NCI-H2171 (cell line): ENCODE measurements at regions not wholly inside any gene's neighbourhood (a gene's known extent, or its start where the extent isn't known, plus 50 kb on each side); places are given as distances from the start of the nearest gene placed in this dataset.

Experiments
- DNase-seq: peaks from one replicate; lab custom pipeline; 2025; lab: John Stamatoyannopoulos, UW

DNA sequence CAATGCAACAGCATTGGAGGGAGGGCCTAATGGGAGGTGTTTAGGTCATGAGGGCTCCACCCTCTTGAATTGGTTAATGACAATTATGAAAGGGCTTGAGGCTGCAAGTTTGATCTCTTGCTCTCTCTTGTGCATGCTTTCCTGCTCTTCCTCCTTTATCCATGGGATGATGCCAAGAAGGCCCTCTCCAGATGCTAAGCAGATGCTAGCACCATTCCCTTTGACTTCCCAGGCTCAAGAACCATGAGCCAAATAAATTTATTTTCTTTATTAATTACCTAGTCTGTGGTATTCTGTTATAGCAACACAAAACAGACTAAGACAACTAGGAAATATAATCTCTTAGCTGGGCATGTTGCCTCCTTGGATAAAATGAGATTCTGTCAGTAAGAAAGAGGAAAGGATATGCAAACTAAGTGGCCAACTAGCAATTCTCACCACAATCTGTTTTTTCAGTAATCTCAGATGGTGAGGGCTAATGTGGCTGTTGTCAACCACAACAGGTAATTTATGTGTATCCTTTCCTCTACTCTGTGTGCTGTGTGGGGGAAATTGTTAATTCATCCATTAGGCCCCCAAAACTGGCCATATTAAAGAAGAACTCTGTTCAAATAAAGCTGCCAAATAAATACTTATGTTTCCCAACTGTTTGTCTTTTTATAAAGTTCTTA, 269.1 kb upstream of the CD180 start:
- no peak for DNase-seq

DNA sequence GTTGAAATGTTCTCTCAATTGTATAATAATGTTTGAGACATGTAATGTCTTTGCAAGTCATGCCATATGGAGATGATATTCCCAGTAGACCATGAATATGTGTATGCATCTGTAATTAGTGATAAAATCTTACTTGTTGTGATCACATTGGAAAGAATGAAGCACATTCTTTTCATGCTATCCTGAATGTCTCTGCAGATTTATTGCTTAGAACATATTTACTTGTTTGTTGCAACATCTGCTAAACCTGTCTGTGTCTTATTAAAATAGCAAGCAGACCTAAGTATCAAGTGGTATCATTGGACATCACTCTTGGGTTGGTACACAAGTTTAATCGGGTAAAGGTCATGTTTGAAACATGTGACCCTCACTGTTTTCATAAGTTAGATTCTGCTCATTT, 265.5 kb upstream of the CD180 start:
- DNase-seq: peak; percentile 22

DNA sequence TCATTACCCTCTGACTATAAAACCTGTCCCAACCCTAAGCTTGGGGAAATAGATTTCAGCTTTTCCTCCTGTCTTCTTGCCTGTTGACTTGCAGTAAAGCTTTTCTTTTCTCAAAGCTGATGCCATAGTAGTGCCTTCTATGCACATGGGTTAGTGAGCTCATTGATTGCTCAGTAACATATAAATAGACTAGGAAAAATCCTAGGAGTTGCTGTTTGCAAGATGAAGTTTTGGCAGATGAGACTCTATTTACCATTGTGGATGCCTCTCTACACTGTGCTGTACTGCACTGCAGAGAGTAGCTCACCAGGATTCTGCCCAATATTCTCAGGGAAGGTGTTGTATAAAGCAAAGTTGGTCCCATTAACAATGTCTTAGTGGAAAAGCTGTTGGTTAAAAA, 262.7 kb upstream of the CD180 start:
- DNase-seq: no peak

DNA sequence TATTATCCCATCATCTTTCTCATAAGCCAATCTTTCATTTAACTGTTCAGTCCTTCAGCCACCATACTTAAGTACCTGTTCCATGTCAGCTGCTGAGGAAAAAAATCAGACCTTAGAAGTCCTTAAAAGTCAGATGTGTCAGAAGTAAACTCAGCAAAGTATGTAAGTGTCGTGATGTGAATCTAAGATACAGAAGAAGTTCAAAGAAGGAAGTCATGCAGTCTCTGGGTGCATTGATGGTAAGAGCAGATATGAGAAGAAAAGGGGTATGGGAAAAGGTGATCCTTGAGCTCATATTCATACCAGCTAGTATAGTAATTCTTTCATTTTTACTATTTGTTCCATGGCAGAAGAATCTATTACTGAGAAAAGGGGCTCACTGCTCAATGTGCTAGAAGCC, 259.4 kb upstream of the CD180 start:
- no peak for DNase-seq

DNA sequence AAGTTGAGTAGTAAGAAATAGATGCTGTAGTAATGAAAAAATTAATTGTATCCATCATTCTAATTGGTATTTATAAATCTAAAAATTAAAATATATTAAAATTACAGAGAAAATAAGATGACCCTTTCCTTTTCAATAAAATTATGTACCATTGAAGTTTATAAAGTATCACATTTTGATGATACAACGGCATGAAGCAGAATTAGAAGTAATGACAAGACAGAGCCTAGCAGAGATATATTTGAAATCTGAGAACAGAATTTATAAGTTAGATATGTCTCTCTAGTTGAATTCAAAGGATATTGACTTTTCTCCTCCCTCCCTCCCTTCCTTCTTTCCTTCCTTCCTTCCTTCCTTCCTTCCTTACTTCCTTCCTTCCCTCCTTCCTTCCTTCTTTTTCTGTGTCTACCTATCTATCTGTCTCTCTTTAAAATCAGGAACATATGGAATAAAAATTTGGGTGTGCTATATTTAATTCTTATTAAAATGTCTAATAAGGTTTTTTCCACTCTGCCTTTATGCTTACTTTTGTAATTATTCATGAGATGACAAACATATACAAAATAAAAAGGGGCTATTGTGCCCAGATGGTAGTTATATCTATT, 258.5 kb upstream of the CD180 start:
- DNase-seq: no peak

DNA sequence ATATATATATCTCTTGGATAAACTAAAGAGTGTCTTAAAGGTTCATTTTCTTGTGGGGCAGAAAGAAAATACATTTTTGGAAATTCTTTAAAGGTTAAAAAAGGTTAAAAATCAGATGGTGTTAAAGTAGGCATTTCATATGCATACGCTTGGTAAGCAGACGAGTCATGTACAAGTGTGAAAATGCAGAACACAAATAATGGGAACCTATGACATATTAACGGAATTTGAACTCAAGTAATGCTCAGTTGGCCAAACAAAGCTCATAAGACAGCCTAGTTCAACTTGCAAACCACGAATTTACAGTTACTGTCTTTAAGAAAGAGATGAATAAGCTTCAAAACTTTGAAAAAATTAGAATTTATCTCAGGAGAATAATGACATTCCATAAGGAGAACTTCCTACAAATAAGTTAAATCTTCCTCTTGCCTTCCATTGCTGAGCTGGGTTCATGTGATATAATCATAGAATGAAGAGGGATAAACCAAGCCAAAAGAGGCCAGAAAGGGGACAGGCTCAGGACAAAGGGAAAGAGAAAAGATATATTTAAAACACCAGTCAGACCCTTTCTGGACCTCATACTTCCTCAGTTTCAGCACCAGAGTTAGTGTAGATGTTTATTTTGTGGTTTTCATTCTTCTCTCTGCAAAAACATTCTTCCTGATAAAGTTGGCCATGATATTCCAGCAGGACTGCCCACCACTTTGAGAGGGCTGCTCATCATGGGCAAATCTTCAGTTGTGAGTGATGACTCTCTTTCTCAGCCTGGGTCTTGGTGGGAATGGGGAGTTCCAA, 256.7 kb upstream of the CD180 start:
- no peak for DNase-seq

DNA sequence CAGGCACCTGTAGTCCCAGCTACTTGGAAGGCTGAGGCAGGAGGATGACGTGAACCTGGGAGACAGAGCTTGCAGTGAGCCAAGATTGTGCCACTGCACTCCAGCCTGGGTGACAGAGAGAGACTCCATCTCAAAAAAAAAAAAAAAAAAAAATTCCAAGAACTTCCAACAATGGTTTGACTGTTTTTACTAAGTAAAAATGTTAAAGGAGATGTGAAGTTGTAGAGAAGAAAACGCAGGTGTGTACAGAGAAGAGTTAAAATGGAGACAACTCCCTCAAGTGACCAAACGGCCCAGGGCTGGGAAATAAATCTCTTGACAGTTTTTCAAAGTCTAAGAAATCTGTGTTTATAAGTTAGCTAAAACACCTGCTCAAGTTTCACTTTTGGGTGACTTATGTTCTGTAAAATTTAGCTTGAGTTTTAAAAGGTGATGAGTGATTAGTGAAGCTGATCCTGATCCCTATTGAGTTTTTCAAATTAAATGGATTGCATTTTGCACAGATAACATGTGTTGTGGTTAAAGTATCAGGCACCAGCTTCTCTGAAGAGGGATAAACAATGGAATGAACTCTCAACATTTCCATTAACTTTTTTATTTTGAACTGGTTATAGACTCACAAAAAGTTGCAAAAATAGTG, 255.2 kb upstream of the CD180 start:
- no peak for DNase-seq

DNA sequence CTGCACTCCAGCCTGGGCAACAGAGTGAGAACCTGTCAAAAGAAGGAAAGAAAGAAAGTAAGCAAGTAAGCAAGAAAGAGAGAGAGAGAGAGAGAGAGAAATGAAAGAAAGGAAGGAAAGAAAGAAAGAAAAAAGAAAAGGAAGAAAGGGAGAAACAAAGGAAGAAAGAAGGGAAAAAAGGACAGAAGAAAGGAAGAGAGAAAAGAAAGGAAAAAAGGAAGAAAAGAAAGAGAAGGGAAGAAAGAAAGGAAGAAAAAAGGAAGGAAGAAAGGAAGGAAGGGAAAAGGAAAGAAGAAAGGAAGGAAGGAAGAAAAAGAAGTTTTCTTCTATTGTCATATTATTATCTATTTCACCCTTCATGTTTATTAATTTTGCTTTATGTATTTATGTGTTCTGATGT, 251.1 kb upstream of the CD180 start:
- no peak for DNase-seq

DNA sequence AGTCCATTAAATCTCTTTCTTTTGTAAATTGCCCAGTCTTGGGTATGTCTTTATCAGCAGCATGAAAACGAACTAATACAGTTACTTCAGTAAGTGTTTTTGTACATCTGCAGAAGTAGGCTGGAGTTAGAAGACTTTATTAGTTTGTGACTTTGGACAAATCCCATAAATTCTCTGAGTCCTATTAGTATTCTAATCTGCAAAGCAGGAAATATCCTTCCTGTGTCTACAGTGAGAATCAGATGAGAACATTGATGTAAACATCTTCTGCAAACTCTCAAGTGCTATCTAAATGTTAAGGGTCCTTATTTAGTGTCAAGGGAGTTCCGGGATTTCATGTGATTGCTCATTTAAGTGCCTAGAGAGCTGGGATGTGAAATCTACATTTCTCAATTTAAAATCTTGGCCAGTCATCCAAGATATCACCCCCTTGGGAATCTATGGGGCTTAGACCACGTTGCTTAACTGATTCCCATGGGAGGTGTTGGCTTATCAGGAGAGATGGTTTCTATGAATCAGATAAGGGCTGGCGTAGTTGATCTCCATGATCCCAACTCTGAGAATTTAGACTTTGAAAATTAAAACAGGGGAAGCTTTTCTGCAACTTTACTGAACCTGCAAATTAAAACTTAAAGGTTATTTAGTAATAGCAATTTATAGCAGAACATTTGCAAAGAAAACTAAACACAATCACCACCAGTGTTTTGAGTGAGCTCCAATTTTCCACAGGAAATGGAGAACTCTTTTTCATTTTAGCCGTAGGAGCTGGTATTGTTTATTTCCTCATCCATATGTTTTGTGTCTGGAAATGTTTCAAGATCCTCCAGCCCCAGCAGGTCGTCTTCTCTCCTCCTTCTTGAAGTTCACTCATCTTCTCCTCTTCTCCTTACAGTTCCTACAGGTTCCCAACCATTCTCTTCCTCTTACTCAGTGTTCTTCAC, 241.6 kb upstream of the CD180 start:
- no peak for DNase-seq

DNA sequence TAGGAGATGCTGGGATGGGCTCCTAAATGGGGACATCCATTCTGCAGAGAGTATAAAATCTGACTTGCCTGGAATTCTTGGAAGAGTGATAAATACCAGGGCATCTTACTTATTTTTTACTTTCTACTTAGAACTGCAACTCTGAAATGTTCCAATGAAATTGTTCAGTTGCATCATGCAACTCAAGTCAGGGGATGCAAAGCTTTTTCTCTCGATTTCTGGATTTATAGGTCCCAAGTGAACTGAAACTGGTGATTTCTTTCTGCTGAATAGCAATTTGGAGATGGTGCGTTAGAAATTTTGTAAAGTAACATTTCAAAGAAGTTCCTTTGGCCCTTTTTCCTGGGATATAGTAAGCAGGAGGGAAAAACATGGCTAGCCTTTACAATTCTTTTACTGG, 238.4 kb upstream of the CD180 start:
- DNase-seq: no peak

DNA sequence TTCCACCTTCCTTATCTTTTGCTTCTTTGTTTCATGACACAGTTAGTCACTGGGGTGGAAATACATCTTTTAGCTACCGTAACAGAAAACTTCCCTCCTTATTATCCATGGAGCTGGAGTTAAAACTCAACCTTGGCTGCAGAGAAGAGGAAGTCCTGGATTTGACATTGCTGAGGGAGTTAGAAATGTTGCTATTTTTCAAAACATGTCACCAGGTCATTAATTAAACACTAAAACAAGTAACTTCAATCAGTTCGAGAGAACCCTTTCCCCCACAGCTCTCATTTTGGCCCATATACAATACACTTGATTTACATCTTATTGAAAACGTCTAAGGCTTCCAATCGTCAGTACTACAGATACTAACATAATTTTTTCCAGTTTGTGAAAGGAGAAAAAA, 237.9 kb upstream of the CD180 start:
- no peak for DNase-seq

DNA sequence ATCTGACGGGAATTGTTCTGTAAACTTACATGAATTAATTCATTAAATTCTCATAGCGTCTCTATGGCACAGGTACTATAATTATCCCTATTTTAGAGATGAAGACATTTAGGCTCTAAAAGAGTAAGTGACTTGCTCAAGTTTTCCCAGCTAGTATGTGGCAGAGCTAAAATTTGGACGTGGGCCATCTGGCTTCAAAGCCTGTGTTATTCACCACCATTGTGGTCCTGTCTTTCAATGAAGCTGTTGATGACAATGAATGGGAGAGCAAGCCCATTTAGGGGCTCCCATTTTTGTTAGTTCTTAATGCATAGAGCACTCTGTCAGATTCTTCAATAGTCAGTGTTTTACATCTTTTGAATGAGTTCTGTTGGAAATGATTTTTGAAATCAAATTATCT, 236.0 kb upstream of the CD180 start:
- no peak for DNase-seq

DNA sequence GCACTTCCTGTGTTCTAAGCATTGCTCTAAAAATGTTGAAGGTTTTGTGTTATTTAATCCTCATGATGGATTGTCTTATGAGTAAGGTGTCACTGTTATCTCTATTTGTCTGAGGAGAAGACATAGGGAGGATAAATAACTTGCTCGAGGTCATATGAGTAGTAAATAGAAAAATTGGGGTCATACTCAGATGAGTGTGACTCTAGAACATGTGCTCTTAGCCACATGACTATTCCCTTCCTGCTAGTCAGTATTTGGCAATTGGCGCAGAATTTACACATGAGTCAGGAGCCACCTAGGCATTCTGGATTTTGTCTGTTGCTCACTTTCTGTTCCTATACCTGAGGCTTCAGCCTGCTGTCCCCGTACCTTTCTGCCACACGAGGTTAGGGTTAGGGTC, 234.6 kb upstream of the CD180 start:
- DNase-seq: no peak

DNA sequence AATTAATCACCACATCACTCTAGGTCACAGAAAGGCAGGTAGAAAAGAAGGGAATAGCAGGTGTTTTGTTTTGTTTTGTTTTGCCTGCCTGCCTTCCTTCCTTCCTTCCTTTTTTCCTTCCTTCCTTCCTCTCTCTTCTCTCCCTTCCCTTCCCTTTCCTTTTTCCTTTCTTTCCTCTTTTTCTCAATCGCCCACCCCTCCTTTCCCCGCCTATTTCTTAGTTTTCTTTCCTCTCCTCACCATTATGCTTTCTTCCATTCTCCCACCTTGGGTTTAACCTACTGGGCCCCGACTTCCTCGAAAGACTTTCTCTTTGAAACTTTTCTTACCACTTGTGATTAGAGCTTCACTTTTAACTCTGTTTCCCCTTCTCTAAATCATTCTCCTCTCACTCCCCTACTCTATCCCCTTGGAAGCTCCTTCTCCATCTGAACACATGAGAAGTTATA, 231.3 kb upstream of the CD180 start:
- no peak for DNase-seq

DNA sequence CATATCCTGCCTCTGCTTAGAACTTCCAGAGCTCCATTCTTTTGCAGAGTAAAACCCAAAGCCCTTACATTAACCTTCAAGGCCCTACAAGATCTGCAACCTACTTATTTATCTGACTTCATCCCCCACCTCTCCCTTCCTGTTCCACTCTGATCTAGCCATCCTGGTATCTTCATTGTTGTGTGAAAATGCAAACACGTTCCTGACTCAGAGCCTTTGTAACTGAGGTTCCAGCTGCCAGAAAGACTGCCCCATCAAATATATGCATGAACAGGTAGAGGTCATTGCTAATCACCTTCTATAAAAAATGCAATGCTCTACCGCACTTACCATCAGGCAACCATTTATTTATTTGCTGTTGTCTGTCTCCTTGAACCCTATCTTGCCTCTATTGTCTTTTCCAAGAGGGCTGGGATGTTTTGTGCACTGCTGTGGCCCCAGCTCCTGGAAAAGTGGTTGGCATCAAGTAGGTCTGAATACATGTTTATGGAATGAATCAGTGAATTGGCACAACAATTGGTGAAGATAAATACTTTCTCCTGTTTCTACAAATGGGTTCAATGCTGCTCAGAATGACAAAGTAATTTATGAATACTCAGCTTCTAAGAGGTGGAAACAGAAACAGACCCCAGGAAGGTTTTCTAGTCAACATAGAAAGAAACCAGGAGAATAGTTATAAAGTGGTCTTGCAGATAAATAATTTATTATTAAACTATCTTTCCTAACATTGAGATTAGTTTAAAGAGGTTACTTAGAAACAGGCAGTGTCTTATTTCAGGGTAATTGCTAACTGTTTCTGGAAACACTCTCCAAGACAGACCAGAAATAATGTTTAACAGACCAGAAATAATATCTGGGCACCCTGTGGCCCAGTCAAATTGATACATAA, 230.6 kb upstream of the CD180 start:
- DNase-seq: no peak

DNA sequence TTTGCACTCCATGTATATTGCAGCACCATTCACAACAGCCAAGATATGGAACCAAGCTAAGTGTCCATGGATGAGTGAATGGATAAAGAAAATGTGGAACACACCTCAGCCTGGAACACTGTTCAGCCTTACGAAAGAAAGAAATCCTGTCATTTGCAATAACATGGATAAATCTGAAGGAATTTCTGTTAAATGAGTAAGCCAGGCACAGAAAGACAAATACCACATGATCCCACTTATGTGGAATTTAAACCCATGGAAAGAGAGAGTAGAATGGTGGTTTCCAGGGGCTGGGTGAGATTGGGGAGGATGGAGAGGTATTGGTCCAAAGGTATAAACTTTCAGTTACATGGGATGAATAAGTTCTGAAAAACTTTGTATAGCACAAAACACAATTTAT, 228.9 kb upstream of the CD180 start:
- DNase-seq: no peak

DNA sequence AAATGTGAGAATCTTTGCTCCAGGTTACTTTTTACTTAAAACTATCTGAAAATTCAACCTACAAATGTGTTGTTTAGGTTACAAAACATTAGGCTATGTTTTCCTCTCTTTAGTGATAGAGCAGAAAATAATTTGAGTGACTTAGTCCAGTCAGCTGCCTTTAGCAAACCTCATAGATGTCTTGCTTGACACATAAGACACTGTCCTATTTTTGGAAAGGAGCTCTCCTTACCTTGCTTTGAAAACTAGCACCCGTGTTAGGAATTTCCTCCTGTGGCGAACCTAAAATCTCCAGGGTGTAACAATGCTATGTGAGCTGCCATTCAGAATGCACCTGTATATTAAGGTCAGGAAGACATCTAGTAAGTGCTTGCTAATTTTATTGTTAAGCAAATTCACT, 221.2 kb upstream of the CD180 start:
- DNase-seq: no peak

DNA sequence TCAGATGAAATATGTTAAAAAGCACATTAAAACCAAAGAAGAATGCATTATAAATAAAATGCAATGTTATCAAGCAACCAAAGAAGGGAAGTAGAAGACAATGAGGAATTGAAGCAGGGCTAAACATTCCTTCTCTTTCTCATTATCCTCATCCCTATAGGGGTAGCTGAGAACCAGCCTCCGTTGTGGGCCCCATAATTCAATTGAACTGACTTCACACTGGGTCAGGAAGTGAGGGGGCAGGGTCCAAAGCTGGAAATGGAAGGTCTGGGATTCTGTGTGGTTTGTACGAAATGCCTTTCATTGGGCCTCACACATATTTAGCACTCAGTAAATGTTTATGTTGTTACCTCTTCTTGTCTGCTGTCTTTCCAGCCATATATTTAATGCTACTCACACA, 220.4 kb upstream of the CD180 start:
- DNase-seq: no peak

DNA sequence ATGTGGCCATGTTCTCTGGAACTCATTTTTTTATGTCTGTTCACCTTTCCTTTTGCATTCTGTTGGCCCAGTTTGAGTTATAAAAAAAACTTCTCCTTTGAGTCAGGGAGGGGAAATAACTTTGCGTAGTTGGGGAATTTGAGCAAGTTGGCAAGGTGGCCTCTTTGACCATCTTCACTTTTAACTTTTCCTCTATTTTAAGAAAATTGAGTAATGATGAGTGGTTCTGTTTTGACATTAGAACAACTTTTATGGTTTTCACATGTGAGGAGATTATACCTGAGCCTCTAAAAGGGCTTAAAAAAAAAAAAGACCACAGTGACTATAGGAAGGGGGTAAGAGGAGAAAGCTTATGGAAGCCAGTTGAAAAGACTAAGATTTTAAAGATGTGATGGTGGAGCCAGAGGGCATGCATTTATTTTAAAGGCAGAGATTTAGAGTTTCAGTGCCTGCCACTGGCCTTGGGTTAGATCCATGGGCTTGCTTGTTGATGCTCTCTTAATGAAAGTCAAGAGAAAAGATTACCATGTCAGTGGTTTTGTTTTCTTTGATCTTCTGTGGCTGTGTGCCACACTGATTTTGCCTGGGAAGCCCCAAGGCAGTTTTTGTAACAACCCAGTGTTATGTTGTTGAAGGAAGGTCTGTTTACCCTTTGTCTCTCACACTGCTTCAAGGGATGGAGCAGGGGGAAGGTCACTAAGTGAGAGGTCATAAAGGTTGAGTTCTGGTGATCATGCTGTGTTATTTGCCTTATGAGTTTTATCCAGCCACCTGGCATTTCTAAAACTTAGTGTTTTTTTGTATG, 219.7 kb upstream of the CD180 start:
- DNase-seq: no peak

DNA sequence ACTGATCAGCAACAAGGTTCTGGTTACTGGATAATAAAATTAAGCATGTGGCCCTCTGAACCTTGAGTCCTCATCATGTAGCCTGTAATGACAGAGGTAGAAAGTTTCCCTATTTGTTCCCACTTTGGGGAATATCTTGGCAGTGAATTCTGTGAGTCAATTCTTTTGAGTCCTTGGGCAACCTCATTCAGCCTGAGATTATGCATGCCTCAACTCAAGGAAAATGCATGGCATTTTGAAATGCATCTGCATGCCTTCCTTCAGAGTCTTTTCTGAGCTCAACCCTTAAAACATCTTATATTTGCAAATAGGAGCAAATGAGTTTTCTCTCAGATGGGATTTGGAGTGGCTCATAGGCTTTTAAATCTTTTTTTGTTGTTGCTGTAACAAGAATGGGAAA, 218.1 kb upstream of the CD180 start:
- DNase-seq: no peak
